ENCODE measurements at regions not wholly inside any gene's neighbourhood (a gene's known extent, or its start where the extent isn't known, plus 50 kb on each side); places are given as distances from the start of the nearest gene placed in this dataset.

DNA sequence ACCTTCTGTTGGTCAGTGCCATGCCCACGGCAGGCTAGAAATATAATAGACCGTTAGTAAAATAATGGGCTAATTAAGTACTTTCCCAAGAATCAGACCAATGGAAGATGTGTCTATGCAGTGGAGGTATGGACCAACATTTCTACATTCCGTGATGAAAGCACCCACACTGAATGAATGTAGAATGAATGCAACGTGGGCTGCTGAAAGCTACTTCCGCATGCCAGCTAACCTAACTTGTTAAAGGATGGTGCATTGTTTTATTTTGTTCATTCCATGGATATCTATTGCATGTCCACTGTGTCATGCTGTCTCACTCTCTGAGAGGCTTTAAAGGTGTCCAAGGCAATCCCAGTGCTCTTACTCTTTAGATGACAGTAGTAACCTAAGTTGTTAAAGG is 112.9 kb upstream of the CAV2 start:
- no peak overlapping the region for H2AFZ ChIP-seq (ENCODE audit: low read depth, low read length)
- H3K9me1 ChIP-seq (ENCODE audit: control insufficient read depth, insufficient read depth, low read length), result no peaks in the 10 kb centered on the region
- H3K36me3 ChIP-seq (ENCODE audit: control insufficient read depth, insufficient read depth, low read length), result no peaks in the 10 kb centered on the region
- H3K4me2 ChIP-seq (ENCODE audit: insufficient read depth, low read length), result no peak overlapping the region
- in situ Hi-C loops (cut with MboI), result no loop called here
- no peak overlapping the region for H3K9ac ChIP-seq (ENCODE audit: insufficient read depth in 1 of 2, low read depth in 2 of 2, low read length in 2 of 2)
- no peaks in the 10 kb centered on the region for H3K79me2 ChIP-seq (ENCODE audit: control insufficient read depth, insufficient read depth, low read length)
- WGBS (ENCODE audit: insufficient coverage, low coverage, missing lambda C conversion rate), result 5% methylated on average over 5 of the region's 5 CpGs
- no TSS peak for BruUV-seq (replicated peaks)
- ChIA-PET POLR2A (no interaction called here), CTCF (ENCODE audit: low intra/inter-chr PET ratio) (no interaction called here)
- no peaks in the 10 kb centered on the region for H3K4me1 ChIP-seq (replicated peaks in 1 of 2; ENCODE audit: control insufficient read depth in 2 of 2, insufficient read depth in 2 of 2, low read length in 2 of 2)
- H3K9me3 ChIP-seq (replicated peaks; ENCODE audit: control insufficient read depth, insufficient read depth, low read depth, low read length), result no peaks in the 10 kb centered on the region
- H3K27ac ChIP-seq (ENCODE audit: extremely low read depth, low read depth, low read length), result no peak overlapping the region
- H4K20me1 ChIP-seq (replicated peaks; ENCODE audit: control insufficient read depth, insufficient read depth, low read length), result no peaks in the 10 kb centered on the region
- no peak for ATAC-seq
- peak; percentile 19 for FAIRE-seq
- H3K27me3 ChIP-seq (ENCODE audit: control insufficient read depth in 2 of 2, insufficient read depth in 2 of 2, low read length in 2 of 2), result peaks cover 5 to 7% of the 10 kb centered on the region in 2 experiments; a peak in 2 of 5 replicates
- intact Hi-C loops (cut with micrococcal nuclease), result no loop called here
- H3K4me3 ChIP-seq, result no peak overlapping the region
- no peak for DNase-seq (ENCODE audit: extremely low read depth in 1 of 4, low spot score in 3 of 4)
- TF ChIP-seq, protein P1, sequence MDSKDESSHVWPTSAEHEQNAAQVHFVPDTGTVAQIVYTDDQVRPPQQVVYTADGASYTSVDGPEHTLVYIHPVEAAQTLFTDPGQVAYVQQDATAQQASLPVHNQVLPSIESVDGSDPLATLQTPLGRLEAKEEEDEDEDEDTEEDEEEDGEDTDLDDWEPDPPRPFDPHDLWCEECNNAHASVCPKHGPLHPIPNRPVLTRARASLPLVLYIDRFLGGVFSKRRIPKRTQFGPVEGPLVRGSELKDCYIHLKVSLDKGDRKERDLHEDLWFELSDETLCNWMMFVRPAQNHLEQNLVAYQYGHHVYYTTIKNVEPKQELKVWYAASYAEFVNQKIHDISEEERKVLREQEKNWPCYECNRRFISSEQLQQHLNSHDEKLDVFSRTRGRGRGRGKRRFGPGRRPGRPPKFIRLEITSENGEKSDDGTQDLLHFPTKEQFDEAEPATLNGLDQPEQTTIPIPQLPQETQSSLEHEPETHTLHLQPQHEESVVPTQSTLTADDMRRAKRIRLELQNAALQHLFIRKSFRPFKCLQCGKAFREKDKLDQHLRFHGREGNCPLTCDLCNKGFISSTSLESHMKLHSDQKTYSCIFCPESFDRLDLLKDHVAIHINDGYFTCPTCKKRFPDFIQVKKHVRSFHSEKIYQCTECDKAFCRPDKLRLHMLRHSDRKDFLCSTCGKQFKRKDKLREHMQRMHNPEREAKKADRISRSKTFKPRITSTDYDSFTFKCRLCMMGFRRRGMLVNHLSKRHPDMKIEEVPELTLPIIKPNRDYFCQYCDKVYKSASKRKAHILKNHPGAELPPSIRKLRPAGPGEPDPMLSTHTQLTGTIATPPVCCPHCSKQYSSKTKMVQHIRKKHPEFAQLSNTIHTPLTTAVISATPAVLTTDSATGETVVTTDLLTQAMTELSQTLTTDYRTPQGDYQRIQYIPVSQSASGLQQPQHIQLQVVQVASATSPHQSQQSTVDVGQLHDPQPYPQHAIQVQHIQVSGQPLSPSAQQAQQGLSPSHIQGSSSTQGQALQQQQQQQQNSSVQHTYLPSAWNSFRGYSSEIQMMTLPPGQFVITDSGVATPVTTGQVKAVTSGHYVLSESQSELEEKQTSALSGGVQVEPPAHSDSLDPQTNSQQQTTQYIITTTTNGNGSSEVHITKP (IDR thresholded peaks at IDR 0.05; ENCODE audit: partially characterized antibody), result no peak
- TF ChIP-seq TBP (optimal IDR thresholded peaks at IDR 0.05; ENCODE audit: low read depth, low read length) (no peak), MTF1 (CRISPR knock-in tag; IDR thresholded peaks at IDR 0.05; ENCODE audit: borderline replicate concordance) (no peak), ZNF408 (CRISPR knock-in tag; IDR thresholded peaks at IDR 0.05; ENCODE audit: low read depth) (no peak), USF1 (CRISPR knock-in tag; IDR thresholded peaks at IDR 0.05) (no peak), SP1 (CRISPR knock-in tag; IDR thresholded peaks at IDR 0.05) (no peak), SMAD4 (CRISPR knock-in tag; conservative IDR thresholded peaks at IDR 0.05) (no peak), ZBTB40 (IDR thresholded peaks at IDR 0.05) (no peak), ZBTB40 (CRISPR knock-in tag; IDR thresholded peaks at IDR 0.05) (no peak), EGR1 (conservative IDR thresholded peaks at IDR 0.05) (no peak), ZNF583 (CRISPR knock-in tag; IDR thresholded peaks at IDR 0.05) (no peak)

All from K562 (cell line).